K562 (cell line): ENCODE measurements at regions not wholly inside any gene's neighbourhood (a gene's known extent, or its start where the extent isn't known, plus 50 kb on each side); places are given as distances from the start of the nearest gene placed in this dataset.

Experiments
- ATAC-seq: fragments of 200-7000 bp; cut with Tn5 transposase; 3 replicates; pipeline ENCODE4 v1.9.1; 2020; ENCODE audit warnings: moderate library complexity
- BruUV-seq: library from RNA; stranded (reverse); fragments of 400-500 nt; replicated peaks from 2 replicates; lab custom pipeline; 2021; lab: Mats Ljungman, UMichigan
- CTCF ChIA-PET: fragments of 300-600 bp; formaldehyde crosslinking; extraction: SDS; loops from one replicate; lab custom pipeline; 2021; ENCODE audit warnings: low intra/inter-chr PET ratio; lab: Yijun Ruan, JAX
- POLR2A ChIA-PET: fragments of 300-600, 350-650 bp; sonication (Branson Sonifier 250); formaldehyde crosslinking; extraction: SDS; loops from one replicate; lab custom pipeline; 2021; ENCODE audit warnings: antibody characterized with exemption, inconsistent platforms; lab: Yijun Ruan, JAX
- DNase-seq, 4 experiments: peaks; one replicate each; pipeline versions ENCODE4 v3.0.0 to v3.0.0-alpha.2; 2011 to 2018; ENCODE audit warnings: low spot score in 3 of 4, mixed read lengths in 3 of 4; ENCODE audit errors: extremely low read depth in 1 of 4
- FAIRE-seq: peaks from 2 replicates; lab custom pipeline; 2011; peaks lifted over from hg19 to GRCh38; lab: Jason Lieb, UNC
- H2AFZ ChIP-seq: 2 replicates; pipeline ENCODE4 v1.6.0; 2011; ENCODE audit warnings: low read depth, low read length, control low read depth, inconsistent platforms
- H3K27ac ChIP-seq: fragments of 200-600 bp; 3 replicates; pipeline ENCODE4 v1.8.0; 2011; ENCODE audit warnings: low read depth, mild to moderate bottlenecking, control low read depth, inconsistent platforms, low read length, moderate library complexity, mixed read lengths; ENCODE audit errors: extremely low read depth
- H3K27me3 ChIP-seq, 2 experiments: fragments of 300-600 bp in 1 of 2; 2 replicates in 1 of 2; 3 replicates in 1 of 2; pipeline versions ENCODE4 v1.6.0 to v1.8.0; 2011; ENCODE audit warnings: inconsistent platforms in 2 of 2, low read length in 2 of 2, mild to moderate bottlenecking in 1 of 2, mixed read lengths in 1 of 2, moderate library complexity in 1 of 2; ENCODE audit not compliant: control insufficient read depth in 2 of 2, insufficient read depth in 2 of 2
- H3K36me3 ChIP-seq: fragments of 300-600 bp; 3 replicates; pipeline ENCODE4 v1.8.0; 2011; ENCODE audit warnings: mild to moderate bottlenecking, low read length, inconsistent platforms; ENCODE audit not compliant: control insufficient read depth, insufficient read depth
- H3K4me1 ChIP-seq, 2 experiments: fragments of 200-600 bp in 1 of 2; replicated peaks in 1 of 2; 2 replicates in 1 of 2; 3 replicates in 1 of 2; pipeline versions ENCODE4 v1.5.1 to v1.8.0; 2011; ENCODE audit warnings: inconsistent platforms in 2 of 2, low read length in 2 of 2, mild to moderate bottlenecking in 1 of 2, mixed read lengths in 1 of 2, moderate library complexity in 1 of 2; ENCODE audit not compliant: control insufficient read depth in 2 of 2, insufficient read depth in 2 of 2
- H3K4me2 ChIP-seq: 2 replicates; pipeline ENCODE4 v1.6.1; 2011; ENCODE audit warnings: low read length, control low read depth, inconsistent platforms, mixed read lengths; ENCODE audit not compliant: insufficient read depth
- H3K4me3 ChIP-seq: fragments of 200-600 bp; sonication (generic), shearing (Covaris generic); 2 replicates; pipeline ENCODE4 v1.5.1; 2016; ENCODE audit warnings: control low read depth, inconsistent platforms
- H3K79me2 ChIP-seq: fragments of 200-600 bp; 3 replicates; pipeline ENCODE4 v1.8.0; 2011; ENCODE audit warnings: low read length, inconsistent platforms; ENCODE audit not compliant: control insufficient read depth, insufficient read depth
- H3K9ac ChIP-seq, 2 experiments: 2 replicates each; pipeline versions ENCODE4 v1.6.0 to v1.6.1; 2011; ENCODE audit warnings: low read depth in 2 of 2, low read length in 2 of 2, control low read depth in 1 of 2, inconsistent platforms in 1 of 2, mild to moderate bottlenecking in 1 of 2, mixed read lengths in 1 of 2; ENCODE audit not compliant: insufficient read depth in 1 of 2
- H3K9me1 ChIP-seq: one replicate; pipeline ENCODE4 v1.6.0; 2011; ENCODE audit warnings: inconsistent platforms, mild to moderate bottlenecking, low read length, moderate library complexity; ENCODE audit not compliant: control insufficient read depth, insufficient read depth
- H3K9me3 ChIP-seq: replicated peaks from 2 replicates; pipeline ENCODE4 v1.5.1; 2011; ENCODE audit warnings: low read depth, low read length, inconsistent platforms; ENCODE audit not compliant: control insufficient read depth, insufficient read depth
- H4K20me1 ChIP-seq: replicated peaks from 2 replicates; pipeline ENCODE4 v1.6.1; 2011; ENCODE audit warnings: low read length, inconsistent platforms, mixed read lengths; ENCODE audit not compliant: control insufficient read depth, insufficient read depth
- CBX8 ChIP-seq: fragments of 200-600 bp; sonication (generic); IDR thresholded peaks from 2 replicates; pipeline ENCODE4 v1.6.1; 2012; ENCODE audit warnings: borderline replicate concordance, mixed run types, low read depth, mild to moderate bottlenecking, moderate library complexity, mixed read lengths, low read length, control low read depth, inconsistent platforms; ENCODE audit not compliant: poor library complexity, severe bottlenecking; ENCODE audit errors: extremely low read depth
- GTF2E2 ChIP-seq: fragments of 200-800 bp; sonication (Bioruptor generic); IDR thresholded peaks from 2 replicates; pipeline ENCODE4 v1.6.1; 2016; ENCODE audit warnings: missing genetic modification characterization, missing compliant biosample characterization
- NCOA1 ChIP-seq: fragments of 450-650 bp; IDR thresholded peaks from 2 replicates; pipeline ENCODE4 v1.6.1; 2016; ENCODE audit warnings: low read depth
- SRSF7 ChIP-seq: fragments of 200-400 bp; formaldehyde crosslinking; optimal IDR thresholded peaks from 2 replicates; pipeline ENCODE3; 2017; ENCODE audit warnings: mild to moderate bottlenecking, low read depth, low read length
- TAF15 ChIP-seq: fragments of 200-400 bp; formaldehyde crosslinking; IDR thresholded peaks from 2 replicates; pipeline ENCODE4 v1.6.1; 2017; ENCODE audit warnings: mild to moderate bottlenecking, low read depth, low read length, moderate library complexity
- TEAD4 ChIP-seq, 2 experiments: sonication (generic) in 1 of 2; formaldehyde crosslinking in 1 of 2; IDR thresholded peaks; 2 replicates each; pipeline versions ENCODE4 v1.6.1 to v1.8.0; 2012 to 2022; ENCODE audit warnings: borderline replicate concordance in 1 of 2, inconsistent platforms in 1 of 2, low read length in 1 of 2, mild to moderate bottlenecking in 1 of 2, missing genetic modification reagents in 1 of 2
- TRIM25 ChIP-seq: fragments of 450-650 bp; IDR thresholded peaks from 2 replicates; pipeline ENCODE4 v1.7.0; 2016; ENCODE audit warnings: borderline replicate concordance
- VEZF1 ChIP-seq: fragments of 200-800 bp; sonication (Bioruptor generic); IDR thresholded peaks from 2 replicates; pipeline ENCODE4 v1.6.1; 2017; ENCODE audit warnings: missing genetic modification characterization, missing compliant biosample characterization
- ZBTB5 ChIP-seq: fragments of 450-650 bp; IDR thresholded peaks from 2 replicates; pipeline ENCODE4 v1.6.1; 2017; ENCODE audit warnings: antibody characterized with exemption
- ZNF431 ChIP-seq: sonication (generic); formaldehyde crosslinking; IDR thresholded peaks from 2 replicates; pipeline ENCODE4 v1.8.0; 2022; ENCODE audit warnings: mild to moderate bottlenecking, missing genetic modification reagents
- ZNF511 ChIP-seq: sonication (generic); formaldehyde crosslinking; IDR thresholded peaks from 2 replicates; pipeline ENCODE4 v1.8.0; 2022; ENCODE audit warnings: mild to moderate bottlenecking, missing genetic modification reagents
- ZNF79 ChIP-seq: fragments of 250-450 bp; sonication (Bioruptor Pico); IDR thresholded peaks from 2 replicates; pipeline ENCODE4 v1.4.0; 2020; ENCODE audit warnings: low read depth, mild to moderate bottlenecking, moderate library complexity
- WGBS: fragments of 100-300 bp; shearing (Covaris generic); methylation state at CpG from one replicate; pipeline ENCODE4 v1.1.6; 2016; ENCODE audit warnings: low coverage, mixed read lengths; ENCODE audit not compliant: insufficient coverage; ENCODE audit errors: missing lambda C conversion rate; 5-methylcytosine and 5-hydroxymethylcytosine counted together
- in situ Hi-C: fragments of 300-500 bp; cut with MboI; formaldehyde crosslinking; loops from 4 replicates; pipeline ENCODE4 v1.15.0; 2018; ENCODE audit warnings: inconsistent platforms, mixed read lengths
- intact Hi-C: fragments of 100-400 bp; cut with micrococcal nuclease; formaldehyde crosslinking; loops from 2 replicates; pipeline ENCODE4 v1.14.2; 2022

- no peak overlapping the region for H3K4me2 ChIP-seq
- H3K9me3 ChIP-seq = no peaks in the 10 kb centered on the region
- WGBS = 0% methylated on average over 9 of the region's 9 CpGs
- CTCF ChIA-PET = no interaction called here
- H3K79me2 ChIP-seq = no peaks in the 10 kb centered on the region
- H3K4me3 ChIP-seq = no peak overlapping the region
- ATAC-seq = no peak
- H3K9me1 ChIP-seq = no peaks in the 10 kb centered on the region
- no peaks in the 10 kb centered on the region for H3K4me1 ChIP-seq
- in situ Hi-C loops = no loop called here
- BruUV-seq = no TSS peak
- no peaks in the 10 kb centered on the region for H3K27me3 ChIP-seq
- no peak for DNase-seq
- FAIRE-seq = no peak
- H3K9ac ChIP-seq = no peak overlapping the region
- intact Hi-C loops = no loop called here
- TF ChIP-seq VEZF1 (CRISPR knock-in tag) = no peak
- no peak for TF ChIP-seq GTF2E2 (tag)
- no peak for TF ChIP-seq ZNF79
- TF ChIP-seq ZNF431 (CRISPR knock-in tag) = no peak
- no peak for TF ChIP-seq TEAD4 (IDR thresholded peaks at IDR 0.05; ENCODE audit: low read length)
- no peak for TF ChIP-seq TEAD4 (CRISPR knock-in tag; IDR thresholded peaks at IDR 0.05; ENCODE audit: borderline replicate concordance)
- TF ChIP-seq CBX8 = no peak
- no peak for TF ChIP-seq TAF15
- no peak for TF ChIP-seq TRIM25
- TF ChIP-seq ZNF511 (CRISPR knock-in tag) = no peak
- no peak for TF ChIP-seq ZBTB5
- TF ChIP-seq NCOA1 = no peak
- TF ChIP-seq SRSF7 = no peak
- no peaks in the 10 kb centered on the region for H4K20me1 ChIP-seq
- no peaks in the 10 kb centered on the region for H3K36me3 ChIP-seq
- H3K27ac ChIP-seq = no peak overlapping the region
- no peak overlapping the region for H2AFZ ChIP-seq
- POLR2A ChIA-PET = no interaction called here
Measured at GRCh38 chr4:28508636-28509035, 1648.0 kb downstream of the STIM2 start.
